Astrocyte (in vitro differentiated cells and primary cell): ENCODE measurements at regions not wholly inside any gene's neighbourhood (a gene's known extent, or its start where the extent isn't known, plus 50 kb on each side); places are given as distances from the start of the nearest gene placed in this dataset.

ENCODE experiments used
- EZH2 ChIP-seq: IDR thresholded peaks from 2 replicates; pipeline ENCODE4 v1.6.1; 2012; ENCODE audit warnings: mild to moderate bottlenecking, low read length, inconsistent platforms; ENCODE audit not compliant: insufficient read depth
- TF ChIP-seq, protein P1 (sequence below): IDR thresholded peaks from 2 replicates; pipeline ENCODE4 v1.5.1; 2011; ENCODE audit warnings: low read depth, mild to moderate bottlenecking, inconsistent platforms, low read length, moderate library complexity; ENCODE audit not compliant: insufficient read depth

DNA sequence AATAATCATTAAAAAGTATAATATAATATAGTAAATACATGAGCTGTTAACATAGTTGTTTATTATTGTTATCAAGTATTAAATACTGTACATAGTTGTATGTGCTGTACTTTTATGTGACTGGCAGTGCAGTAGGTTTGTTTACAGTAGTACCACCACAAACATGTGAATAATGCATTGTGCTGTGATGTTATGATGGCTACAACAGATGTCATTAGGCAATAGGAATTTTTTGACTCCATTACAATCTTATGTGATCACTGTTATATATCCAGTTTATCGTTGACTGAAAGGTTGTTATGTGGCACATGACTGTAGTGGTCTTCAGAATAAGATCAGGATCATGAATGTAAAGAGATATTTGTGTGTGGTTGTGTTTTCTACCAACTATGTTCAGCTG lies 577.8 kb downstream of the JRKL start:
- TF ChIP-seq, protein P1, sequence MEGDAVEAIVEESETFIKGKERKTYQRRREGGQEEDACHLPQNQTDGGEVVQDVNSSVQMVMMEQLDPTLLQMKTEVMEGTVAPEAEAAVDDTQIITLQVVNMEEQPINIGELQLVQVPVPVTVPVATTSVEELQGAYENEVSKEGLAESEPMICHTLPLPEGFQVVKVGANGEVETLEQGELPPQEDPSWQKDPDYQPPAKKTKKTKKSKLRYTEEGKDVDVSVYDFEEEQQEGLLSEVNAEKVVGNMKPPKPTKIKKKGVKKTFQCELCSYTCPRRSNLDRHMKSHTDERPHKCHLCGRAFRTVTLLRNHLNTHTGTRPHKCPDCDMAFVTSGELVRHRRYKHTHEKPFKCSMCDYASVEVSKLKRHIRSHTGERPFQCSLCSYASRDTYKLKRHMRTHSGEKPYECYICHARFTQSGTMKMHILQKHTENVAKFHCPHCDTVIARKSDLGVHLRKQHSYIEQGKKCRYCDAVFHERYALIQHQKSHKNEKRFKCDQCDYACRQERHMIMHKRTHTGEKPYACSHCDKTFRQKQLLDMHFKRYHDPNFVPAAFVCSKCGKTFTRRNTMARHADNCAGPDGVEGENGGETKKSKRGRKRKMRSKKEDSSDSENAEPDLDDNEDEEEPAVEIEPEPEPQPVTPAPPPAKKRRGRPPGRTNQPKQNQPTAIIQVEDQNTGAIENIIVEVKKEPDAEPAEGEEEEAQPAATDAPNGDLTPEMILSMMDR = no peak
- no peak for TF ChIP-seq EZH2
